Prostate gland (tissue), 2 donors: ENCODE measurements at regions not wholly inside any gene's neighbourhood (a gene's known extent, or its start where the extent isn't known, plus 50 kb on each side); places are given as distances from the start of the nearest gene placed in this dataset.

ENCODE experiments used
- CTCF ChIP-seq, 4 experiments: fragments of 200-600 bp in 2 of 4; fragments of 450-650 bp in 2 of 4; sonication (generic) in 2 of 4; IDR thresholded peaks; 1 replicate in 3 of 4; 2 replicates in 1 of 4; pipeline ENCODE4 v1.5.1; 2016 to 2019; ENCODE audit warnings: antibody characterized with exemption in 4 of 4, mild to moderate bottlenecking in 2 of 4, moderate library complexity in 2 of 4
- POLR2A ChIP-seq: fragments of 450-650 bp; IDR thresholded peaks from one replicate; pipeline ENCODE4 v1.6.1; 2016; ENCODE audit warnings: antibody characterized with exemption, mild to moderate bottlenecking
- POLR2AphosphoS5 ChIP-seq: sonication (generic); formaldehyde crosslinking; IDR thresholded peaks from one replicate; pipeline ENCODE4 v1.6.1; 2017; ENCODE audit warnings: antibody characterized with exemption

- no peak for TF ChIP-seq POLR2A
- TF ChIP-seq CTCF (IDR thresholded peaks at IDR 0.05), result no peak
- TF ChIP-seq POLR2AphosphoS5, result no peak
These were observed 255.4 kb downstream of the FAM76B start for GRCh38 chr11:95534226-95534625.
